ENCODE measurements at regions not wholly inside any gene's neighbourhood (a gene's known extent, or its start where the extent isn't known, plus 50 kb on each side); places are given as distances from the start of the nearest gene placed in this dataset.
"Not testable (repeated sequence)": the region's sequence is repeated elsewhere in the genome, so short reads cannot be mapped to it uniquely, and the experiment has no call there.

- DNase-seq (ENCODE audit: low read depth in 2 of 2), result no peak
Observed at GRCh38 chr3:187997946-187998561, 155.9 kb upstream of the LPP start.

- DNase-seq (ENCODE audit: low read depth in 2 of 2), result no peak
Observed at GRCh38 chr3:187998611-187999010, 155.3 kb upstream of the LPP start.

DNA sequence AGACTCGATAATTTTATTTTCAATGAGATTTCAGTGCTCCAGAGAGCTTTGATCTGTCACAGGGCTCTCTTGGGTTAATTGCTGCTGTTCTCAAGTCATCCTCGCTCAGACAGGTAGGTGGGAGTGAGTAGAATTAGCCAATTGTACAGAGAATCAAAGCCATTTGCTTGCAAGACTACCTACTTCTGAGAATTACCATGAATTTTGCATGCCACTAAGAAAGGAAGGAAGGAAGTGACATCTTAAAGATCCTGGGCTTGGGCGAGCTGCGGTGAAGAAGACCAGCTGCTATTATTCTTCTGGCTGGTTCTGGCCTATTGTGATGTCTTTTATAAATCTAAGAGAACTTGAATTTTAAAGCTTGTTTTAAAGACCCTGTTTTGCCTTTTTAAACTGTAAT is 154.1 kb upstream of the LPP start:
- DNase-seq (ENCODE audit: low read depth in 2 of 2), result peak; percentile 31 to 39

GRCh38 chr3:188000361-188000861 is 153.5 kb upstream of the LPP start:
- DNase-seq (ENCODE audit: low read depth in 2 of 2), result no peak

- DNase-seq (ENCODE audit: low read depth in 2 of 2), result no peak
Observed at GRCh38 chr3:188001093-188001492, 152.9 kb upstream of the LPP start.

- no peak for DNase-seq (ENCODE audit: low read depth in 2 of 2)
Observed at GRCh38 chr3:188001926-188002325, 152.0 kb upstream of the LPP start.

DNA sequence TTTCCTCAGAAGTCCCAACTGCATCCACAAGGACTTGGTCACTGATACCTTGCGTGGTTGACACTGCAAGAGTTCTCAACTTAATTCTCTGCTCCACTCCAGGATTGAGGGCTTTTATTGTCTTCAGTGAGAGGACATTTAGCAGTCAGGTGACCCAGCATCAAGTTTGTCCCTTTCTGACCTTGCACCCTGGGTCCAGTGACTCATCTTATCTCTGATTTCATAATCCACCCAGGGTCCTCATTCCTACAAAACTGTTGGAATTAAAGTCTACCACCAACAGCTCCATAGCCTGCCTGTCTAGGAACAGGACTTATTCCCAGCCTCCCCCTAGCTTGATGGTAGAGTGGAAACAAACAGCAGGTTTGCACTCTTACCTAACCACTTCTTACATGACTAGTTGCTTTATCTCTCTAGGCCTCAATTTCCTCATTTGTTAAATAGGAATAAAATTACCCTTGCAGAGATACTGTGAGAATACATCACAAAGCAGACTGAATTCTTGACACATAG is 151.3 kb upstream of the LPP start:
- DNase-seq (ENCODE audit: low read depth in 2 of 2), result no peak

DNA sequence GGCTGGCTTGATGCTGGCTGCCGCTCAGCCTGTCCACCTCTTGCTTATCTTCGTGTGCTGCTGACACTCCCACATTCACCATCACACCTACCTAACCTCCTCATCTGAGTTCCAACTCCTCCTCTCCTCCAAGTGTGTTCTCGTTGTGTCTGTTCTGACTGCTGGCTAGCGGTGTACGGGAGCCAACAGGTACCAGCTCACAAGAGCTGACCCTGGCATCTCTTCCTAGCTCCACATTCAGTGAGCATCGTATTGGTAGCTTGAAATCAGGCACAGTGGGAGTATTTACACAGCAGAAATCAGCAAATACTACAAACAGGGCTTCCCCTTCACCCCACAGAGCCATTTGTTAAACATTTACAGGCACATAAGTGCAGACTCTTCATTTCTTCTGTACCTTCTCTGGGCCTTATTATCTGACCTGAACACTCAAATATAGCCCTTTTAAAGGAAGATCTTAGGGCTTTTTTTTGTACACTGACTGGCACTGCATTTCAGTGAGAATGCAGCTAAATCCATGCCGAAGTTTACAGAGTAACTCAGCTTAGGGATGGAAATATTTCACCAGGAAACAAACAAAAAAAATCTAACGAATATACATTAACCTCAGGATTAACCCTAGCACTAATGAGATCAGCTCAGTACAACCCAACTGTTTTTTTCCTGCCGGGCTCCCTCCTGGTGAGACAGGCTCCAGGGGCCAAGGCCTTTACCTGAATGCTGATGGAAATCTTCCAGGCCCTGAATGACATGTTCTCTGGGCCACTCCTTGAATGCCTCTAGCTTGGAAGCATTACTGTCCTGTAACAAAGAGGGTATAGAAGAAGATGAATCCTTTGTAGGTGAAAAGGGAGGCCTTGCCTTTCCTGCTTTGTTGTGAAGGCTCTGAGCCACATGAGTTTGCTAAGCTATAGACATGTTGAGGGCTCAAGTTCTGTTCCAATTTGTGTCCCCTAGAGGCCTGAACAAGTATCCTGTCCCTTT is 150.5 kb upstream of the LPP start:
- no peak for DNase-seq (ENCODE audit: low read depth in 2 of 2)

GRCh38 chr3:188006726-188007393 is 147.1 kb upstream of the LPP start:
- DNase-seq (ENCODE audit: low read depth in 2 of 2), result no peak

- no peak for DNase-seq (ENCODE audit: low read depth in 2 of 2)
Observed at GRCh38 chr3:188007897-188008296, 146.1 kb upstream of the LPP start.

DNA sequence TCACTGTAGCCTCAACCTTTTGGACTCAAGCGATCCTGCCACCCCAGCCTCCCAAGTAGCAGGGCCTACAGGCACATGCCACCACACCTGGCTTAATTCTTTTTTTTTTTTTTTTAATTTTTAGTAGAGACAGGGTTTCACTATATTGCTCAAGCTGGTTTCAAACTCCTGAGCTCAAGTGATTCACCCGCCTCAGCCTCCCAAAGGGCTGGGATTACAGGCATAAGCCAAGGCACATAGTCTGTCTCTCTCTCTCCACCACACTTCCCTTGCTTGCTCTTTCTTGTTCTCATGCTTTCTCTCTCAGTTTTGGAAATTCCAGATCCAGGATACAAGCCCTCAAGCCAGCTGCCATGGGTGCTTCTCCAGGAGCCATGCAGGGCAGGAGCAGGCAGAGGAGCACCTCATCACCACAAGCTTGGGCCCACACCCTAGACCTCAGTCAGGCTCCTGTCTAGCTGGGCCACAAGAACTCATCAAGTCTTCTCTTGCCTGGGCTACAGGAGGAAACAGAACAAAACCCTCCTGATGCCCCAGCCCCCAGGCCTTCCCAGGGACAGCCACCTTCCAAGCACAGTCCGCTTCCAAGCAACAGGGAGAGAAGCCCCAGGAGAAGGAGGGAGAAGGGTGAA is 145.3 kb upstream of the LPP start:
- DNase-seq (ENCODE audit: low read depth in 2 of 2), result no peak

DNA sequence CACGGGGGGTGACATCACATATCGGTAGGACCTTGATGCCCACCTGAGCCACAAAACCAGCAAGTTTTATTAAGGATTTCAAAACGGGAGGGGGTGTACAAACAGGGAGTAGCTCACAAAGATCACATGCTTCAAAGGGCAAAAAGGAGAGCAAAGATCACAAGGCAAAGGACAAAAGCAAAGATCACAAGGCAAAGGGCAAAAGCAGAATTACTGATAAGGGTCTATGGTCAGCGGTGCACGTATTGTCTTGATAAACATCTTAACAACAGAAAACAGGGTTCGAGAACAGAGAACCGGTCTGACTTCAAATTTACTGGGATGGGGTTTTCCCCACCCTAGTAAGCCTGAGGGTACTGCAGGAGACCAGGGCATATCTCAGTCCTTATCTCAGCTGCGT is 143.5 kb upstream of the LPP start:
- DNase-seq (ENCODE audit: low read depth in 2 of 2), result no peak

- no peak for DNase-seq (ENCODE audit: low read depth in 2 of 2)
Observed at GRCh38 chr3:188019727-188020126, 134.2 kb upstream of the LPP start.

DNA sequence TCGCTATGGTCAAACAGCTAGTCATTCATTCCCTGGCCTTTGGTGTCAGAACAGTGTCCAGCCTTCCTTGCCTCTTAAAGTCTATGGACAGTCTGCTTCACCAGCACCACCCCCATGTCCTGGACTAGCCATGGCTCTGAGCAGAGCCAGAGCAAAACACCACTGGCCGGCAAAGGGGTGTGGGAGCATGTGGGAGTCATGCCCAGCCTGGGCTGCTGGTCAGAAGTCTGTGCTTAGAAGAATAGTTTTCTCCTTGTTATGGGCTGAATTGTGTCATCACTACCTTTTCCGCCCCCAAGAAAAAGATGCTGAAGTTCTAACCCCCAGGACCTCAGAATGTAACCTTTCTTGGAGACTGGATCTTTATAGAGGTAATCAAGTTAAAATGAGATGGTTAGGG is 132.9 kb upstream of the LPP start:
- no peak for DNase-seq (ENCODE audit: low read depth in 2 of 2)

- DNase-seq (ENCODE audit: low read depth in 2 of 2), result no peak
Observed at GRCh38 chr3:188021502-188022040, 132.4 kb upstream of the LPP start.

GRCh38 chr3:188022902-188023301 is 131.1 kb upstream of the LPP start:
- DNase-seq (ENCODE audit: low read depth in 2 of 2), result not testable (repeated sequence)

- no peak for DNase-seq (ENCODE audit: low read depth in 2 of 2)
Observed at GRCh38 chr3:188025555-188025954, 128.4 kb upstream of the LPP start.

- DNase-seq (ENCODE audit: low read depth in 2 of 2), result no peak
Observed at GRCh38 chr3:188026191-188026968, 127.6 kb upstream of the LPP start.

GRCh38 chr3:188031121-188031520 is 122.8 kb upstream of the LPP start:
- DNase-seq (ENCODE audit: low read depth in 2 of 2), result no peak

DNA sequence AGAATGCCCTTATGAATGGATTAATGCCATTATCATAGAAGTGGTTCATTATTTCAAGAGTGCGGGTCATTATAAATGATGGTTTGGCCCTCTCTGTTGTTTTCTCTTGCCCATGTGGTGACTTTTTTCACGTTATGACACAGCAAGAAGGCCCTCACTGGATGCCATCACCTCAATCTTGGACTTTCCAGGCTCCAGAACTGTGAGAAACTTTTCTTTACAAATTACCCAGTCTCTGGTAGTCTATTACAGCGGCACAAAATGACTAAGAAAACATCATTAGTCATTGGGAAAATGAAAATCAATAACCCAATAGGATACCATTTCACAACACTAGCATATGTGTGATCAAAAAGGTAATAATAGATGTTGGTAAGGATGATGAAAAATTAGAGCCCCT is 119.0 kb upstream of the LPP start:
- no peak for DNase-seq (ENCODE audit: low read depth in 2 of 2)
